Glomerular visceral epithelial cell (primary cell): ENCODE measurements at regions not wholly inside any gene's neighbourhood (a gene's known extent, or its start where the extent isn't known, plus 50 kb on each side); places are given as distances from the start of the nearest gene placed in this dataset.

ENCODE experiments used
- DNase-seq: peaks from one replicate; pipeline ENCODE4 v3.0.0-alpha.2; 2016; ENCODE audit errors: extremely low spot score

DNA sequence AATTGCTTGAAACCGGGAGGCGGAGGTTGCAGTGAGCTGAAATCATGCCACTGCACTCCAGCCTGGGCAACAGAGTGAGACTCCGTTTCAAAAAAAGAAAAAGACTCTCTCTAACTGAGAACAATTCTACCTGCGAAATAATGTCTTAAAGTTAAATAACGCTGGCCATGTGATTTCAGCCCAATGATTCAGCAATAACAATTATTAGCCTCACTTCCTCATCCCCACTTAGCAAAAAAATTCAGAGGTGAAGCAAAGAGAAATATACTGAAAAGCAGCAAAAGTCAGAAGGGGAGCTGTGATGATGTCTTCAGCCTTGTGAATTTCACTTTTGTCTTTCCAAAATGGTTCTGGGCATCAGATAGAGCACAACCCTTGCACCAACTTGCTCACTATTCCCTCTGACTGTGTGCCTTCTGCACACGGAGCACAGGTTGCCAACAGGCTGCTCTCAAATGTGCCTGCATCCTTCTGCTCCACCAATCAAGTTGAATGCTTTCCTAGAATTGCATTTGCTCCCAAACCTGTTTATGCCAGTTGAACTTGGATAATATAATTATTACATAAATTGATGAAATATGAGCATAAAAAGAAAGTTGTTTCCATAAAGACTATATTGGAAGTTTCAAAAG lies 79.8 kb upstream of the IPO9 start:
- DNase-seq = no peak

DNA sequence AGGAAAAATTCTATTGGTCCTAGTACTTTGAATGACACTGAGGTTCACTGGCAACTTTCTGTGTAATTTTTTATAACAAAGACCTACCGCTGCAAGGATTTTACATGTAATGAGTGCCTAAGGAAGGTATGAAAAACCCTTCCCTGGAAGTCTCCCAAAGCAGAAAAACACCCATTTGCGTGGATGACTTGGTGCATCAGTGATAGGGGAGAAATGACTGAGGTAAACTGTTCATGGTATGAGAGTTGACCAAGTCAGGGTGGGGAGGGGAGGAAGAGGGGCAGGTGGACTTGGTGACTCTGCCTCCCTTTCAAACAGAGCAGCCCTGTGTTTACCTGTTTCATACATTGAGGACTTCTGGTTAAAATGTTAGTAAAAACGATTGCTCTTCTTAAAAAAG lies 78.8 kb upstream of the IPO9 start:
- DNase-seq = no peak

DNA sequence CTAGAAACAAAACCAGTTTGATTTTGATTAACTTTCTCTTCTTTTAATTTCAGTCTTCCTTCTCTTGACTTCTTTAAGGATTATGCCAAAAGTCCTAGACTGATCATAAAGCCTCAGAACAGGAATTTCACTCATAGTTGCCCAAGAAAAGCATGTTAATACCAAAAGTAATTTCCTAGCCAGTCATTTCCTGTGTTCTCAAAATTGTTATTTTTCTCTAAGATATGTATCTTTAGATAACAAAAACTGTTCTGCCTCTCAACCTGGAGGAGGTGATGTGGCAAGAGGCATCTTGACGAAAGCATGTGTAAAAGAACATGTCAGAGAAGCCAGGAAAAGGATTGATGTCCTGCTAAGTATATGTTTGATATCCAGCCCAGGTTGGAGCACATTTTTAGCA lies 78.0 kb upstream of the IPO9 start:
- DNase-seq = no peak

DNA sequence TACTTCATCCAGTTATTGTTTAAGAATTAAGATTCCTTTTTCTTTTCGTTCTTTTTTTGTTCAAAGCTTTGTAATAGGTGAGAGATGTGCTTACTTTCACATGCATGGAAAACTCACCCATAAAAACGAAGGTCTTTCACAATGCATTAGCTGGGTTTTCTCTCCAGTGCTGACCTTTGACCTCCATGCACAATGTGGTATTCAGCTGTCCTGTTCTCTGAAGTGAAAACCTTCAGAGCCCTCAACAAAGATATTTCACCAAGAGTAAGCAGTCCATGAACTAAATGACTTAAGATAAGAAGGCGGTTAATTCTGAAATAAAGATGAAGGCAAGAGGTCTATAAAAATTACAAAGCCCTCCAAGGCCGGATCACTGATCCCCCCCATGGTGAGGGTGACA lies 77.1 kb upstream of the IPO9 start:
- DNase-seq = peak; percentile 30

DNA sequence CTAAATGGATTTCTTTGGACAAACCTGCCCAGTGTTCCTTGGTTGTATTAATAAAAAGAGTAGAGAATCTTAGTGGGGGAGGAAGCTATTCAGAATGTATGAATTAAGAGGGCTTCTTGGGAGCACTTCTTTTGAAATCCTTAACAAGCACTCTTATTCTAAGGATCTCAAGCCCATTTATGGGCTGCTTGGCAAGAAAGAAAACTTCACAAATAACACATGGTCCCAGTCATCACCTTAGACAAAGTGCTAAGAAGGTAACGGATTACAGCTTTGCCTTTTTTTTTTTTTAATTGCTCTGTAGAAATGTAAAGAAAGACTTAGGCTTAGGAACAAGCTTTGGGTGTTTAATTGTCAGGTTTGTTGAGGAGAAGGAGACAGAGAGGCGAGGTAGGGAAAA lies 76.6 kb upstream of the IPO9 start:
- DNase-seq = no peak

DNA sequence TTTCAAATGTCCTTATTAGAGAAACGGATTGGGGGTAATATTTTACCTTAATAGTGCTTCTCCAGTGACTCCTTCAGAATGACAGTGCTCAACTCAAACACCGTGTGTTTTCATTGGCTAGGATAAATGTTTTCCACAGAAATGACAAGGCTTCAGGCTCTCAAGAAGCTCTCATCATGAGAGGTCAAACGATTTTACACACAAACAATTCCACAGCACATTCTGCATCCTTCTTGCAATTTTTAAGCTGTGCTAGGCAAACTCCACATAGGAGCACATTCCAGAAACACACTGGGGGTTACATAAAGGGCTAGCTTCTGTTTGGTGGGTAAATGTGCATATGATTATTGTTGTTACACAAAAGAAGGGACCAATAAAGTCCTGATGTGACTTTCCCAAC lies 75.5 kb upstream of the IPO9 start:
- no peak for DNase-seq

DNA sequence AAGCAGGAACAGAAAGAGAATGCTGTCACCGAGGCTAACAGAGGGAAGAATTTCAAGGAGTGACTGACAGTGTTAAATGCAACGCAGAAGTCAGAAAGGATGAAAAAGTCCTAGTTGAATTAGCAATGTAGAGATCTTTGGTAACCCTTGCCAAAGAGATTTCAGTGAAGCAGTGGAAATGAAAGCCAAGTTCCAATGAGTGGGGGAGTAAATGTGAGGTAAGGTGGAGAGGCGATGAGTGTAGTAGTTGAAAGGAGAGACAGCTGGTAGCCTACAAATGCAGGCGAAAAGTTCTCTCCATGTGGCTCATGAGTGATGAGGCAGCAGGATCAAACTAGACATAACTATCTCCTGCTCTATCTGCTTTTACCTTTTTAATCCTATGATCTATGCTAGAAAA lies 74.6 kb upstream of the IPO9 start:
- DNase-seq = no peak

DNA sequence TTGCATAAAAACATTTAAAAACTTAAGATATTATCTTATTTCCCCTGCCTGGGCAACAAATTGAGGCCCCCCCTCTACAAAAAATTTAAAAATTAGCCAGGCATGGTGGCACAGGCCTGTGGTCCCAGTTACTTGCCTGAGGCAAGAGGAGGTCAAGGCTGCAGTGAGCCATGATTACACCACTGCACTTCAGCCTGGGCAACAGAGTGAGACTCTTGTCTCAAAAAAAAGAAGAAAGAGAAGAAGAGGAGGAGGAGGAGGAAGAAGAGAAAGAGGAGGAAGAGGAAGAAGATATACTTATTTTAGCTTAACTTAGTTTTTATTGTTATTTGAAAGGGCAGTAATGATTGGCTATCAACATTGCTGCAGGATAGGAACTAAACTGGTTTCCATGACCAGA lies 73.8 kb upstream of the IPO9 start:
- DNase-seq = no peak

DNA sequence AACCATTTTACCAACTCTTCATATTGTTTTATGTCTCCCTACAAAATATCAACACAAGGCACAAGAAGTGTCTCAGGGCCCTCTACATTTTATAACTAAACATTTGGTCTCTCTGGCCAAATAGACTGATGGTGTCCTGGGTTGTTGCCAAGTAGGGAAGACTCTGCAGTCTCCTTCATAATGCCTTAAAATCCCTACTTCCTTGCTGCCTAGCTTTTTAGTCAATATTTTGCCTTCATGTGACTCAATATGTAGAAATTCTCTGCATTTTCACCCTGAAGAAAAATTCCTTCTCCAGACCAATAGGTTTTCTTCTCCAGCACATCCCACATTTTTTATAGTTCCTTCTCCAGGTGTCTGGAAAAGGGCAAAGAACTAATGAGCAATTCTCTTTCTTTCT lies 72.6 kb upstream of the IPO9 start:
- peak; percentile 69 for DNase-seq

DNA sequence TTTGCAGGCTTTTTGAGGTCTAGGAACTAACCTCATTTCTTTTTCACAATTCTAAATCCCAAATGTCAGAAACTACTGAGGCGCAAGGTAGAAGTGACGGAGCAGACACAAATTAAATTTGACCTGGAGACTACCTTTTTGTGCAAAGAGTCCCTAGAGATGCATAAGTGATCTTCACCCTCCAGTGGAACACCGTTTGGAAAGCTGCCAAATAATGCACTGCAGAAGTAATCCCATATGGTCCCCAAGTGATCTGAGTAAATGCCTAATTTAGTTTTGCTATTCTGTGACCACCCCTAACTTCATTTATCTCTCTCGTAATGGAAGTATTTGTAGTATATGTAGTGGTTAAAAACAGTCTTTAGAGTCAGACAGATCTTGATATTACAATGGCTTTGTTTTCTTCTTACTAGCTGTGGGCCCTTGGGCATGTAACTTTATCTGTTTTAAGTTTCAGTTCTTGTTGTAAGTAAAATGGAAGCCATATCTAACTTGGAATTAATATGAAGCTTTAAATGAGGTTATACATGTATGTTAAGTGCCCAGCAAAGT lies 70.4 kb upstream of the IPO9 start:
- no peak for DNase-seq

DNA sequence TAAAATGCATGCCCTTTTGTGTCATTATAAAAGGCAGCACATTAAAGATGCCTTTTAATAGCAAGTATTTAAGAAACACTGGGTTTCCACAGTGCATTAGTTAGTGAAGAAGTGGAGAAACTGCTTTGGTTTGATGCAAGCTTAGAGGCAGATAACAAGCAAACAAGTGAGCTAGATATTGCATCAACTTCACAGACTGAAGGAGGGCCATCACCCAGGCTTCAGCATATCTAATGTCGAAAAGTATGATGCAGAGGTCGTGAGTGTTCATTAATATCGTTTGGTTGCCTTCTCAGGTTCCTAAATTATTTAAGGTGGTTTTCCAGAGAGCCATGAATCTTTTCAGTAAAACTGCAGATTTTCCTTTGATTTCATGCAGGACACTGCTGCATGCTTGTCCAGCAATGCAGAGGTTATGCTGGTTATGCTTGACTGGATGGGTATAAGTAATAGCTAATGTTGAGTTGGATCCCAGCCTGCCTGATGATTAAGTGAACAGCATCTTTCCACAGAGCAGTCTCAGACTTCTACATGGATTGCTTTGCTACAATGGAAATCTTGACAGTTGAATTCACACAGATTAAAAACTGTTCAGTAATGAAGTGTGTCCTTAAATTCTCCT lies 69.7 kb upstream of the IPO9 start:
- DNase-seq = peak; percentile 74

DNA sequence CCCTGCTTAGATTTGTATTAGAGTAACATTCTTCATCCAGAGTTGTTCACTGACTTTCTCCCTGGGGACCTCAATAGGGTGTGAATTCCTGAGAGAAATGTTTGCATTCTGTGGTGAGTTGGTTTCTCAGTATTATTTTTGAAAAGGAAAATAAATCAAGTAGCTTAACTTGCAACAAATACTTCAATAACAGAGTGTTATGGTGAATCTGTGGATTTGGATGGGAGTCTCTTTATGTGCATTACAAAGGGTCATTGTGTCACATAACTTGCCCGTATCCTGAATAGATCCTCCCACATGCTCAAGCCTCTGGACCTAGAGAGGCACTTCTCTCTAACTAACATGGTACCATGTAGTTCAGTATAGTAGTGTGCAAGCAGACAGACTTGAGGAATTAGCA lies 68.4 kb upstream of the IPO9 start:
- peak; percentile 34 for DNase-seq

DNA sequence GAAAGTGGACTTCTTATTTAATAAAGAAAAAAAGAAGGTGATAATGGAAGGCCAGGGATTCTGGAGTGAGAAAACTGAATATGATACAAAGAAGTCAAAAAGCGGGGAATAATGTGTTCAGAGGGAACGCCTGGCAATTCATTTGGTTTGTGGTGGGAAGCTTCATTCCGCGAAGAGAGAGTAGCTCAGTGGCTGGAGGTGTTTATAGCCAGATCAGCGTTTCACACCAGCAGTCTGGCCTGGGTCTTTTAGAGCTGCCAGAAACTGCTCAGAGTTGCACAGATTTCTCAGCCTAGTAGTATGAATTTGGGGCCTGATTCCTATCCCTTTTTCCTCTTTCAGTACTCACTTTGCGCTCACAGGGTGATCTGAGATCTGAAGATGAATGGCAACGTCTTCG lies 67.8 kb upstream of the IPO9 start:
- DNase-seq = no peak

DNA sequence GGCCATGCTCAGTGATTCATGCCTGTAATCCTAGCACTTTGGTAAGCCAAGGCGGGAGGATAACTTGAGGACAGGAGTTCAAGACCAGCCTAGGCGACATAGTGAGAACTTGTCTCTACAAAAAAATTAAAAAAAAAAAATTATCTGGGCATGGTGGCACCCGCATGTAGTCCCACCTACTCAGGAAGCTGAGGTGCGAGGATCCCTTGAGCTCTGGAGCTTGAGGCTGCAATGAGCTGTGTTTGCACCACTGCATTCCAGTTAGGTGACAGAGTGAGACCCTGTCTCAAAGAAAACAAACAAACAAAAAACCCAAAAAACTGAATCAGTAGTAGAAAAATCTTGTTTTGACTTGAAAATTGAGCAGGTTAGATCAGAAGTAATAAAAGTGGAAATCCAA lies 67.1 kb upstream of the IPO9 start:
- DNase-seq = no peak

DNA sequence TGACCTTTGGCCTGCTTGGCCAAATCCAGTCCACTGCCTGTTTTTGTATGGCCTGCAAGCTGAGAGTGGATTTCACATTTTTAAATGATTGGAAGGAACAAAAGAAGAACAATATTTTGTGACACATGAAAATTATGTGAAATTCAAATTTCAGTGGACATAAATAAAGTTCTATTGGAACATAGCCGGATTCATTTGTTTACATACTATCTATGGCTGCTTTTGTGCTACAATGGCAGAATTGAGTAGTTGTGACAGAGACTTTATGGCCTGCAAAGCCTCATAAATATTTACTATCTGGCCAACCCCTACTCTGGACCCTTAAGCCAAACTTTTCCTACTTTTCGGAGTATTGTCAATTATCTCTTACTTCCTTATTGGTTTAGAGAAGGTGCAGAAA lies 66.6 kb upstream of the IPO9 start:
- DNase-seq = no peak

DNA sequence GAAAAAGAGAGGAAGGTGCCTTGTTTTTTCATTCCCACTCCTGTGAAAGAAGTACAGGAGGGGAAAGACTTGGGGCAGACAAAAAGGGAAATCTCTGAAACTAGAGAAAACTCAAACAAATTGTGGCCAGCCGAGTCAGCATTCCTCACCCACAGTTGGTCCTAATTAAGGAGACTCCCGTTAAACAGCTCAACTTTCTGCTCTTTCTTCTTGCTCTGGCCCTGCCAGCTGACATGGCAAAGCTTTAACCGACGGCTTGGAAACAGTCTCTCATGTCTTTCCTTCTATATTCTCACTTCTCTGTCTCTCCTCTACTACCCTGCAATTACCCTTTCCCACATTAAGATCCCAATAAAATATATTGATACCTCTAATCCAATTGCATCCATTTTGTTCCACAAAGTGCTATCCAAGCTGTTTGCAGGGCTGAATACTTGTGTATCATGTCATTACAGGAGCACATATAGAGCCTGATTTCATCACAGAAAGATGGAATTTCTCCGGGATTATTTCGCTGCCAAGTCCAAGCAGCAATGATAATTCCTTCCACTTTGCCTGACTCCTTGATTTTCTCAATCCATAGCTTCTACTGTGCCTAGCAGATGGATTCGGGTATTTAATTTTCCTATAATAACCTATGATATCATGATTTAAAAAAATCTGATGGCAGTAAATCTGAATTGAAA lies 65.4 kb upstream of the IPO9 start:
- no peak for DNase-seq

DNA sequence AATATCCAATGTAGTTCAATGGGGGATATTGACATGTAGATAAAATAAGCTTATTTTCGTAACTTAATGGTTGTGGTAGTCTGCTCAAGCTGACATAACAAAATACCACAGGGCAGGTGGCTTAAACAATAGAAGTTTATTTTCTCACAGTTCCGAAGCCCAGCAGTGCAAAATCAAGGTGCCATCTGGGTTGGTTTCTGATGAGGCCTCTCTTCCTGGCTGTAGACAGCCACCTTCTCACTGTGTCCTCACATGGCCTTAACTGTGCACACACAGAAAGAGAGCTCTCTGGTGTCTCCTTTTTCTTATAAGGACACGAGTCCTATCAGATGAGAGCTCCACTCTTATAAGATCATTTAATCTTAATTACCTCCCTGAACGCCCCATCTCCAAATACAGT lies 64.8 kb upstream of the IPO9 start:
- DNase-seq = no peak

DNA sequence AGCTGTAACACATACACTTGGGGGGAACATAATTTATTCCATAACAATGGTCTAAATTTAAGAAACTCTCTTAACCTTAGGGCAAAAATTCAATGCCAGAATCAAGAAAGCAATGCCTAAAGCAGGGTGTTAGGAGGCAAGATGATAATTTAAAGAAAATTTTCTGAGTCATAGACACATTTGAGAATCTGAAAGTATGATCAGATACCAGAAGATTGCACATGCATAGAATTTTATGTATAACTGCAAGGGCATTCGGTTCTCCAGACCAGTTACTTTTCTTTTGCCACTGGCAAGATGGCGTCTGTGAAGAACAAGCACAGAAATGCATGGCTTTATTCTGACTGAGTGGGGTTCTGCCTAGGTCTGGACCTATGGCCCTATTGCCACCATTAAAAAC lies 64.4 kb upstream of the IPO9 start:
- no peak for DNase-seq

DNA sequence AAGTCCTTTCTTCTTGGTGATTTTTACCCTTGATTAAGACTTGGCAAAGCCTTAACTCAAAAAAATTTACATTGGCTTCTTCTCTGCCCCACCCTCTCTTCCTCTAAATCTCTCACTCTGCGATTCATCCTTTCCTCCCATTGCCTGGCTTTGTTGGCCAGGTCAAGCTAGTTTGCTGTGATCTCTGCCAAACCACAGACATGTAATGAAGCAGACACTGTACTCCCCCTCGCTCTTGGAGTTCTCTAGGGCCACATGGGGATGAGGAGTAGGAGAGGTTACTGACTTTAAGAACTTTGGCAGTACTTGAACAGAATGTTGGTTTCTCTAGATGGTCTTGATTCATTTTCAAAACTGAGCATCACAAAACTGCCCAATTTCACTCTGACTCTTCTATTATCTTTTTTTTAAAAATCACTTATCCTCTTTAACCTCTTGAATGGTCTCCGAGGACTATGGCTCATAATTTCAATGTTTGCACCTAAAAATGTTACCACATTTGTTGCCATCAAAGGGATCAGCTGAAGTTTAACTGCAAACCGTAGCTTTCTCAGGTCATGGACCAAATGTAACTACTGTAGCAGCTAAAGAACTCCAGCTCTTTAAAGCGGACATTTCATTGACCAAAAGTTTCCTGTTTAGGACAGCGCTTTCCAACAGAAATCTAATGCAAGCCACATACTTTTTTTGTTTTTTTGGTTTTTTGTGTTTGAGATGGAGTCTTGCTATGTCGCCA lies 62.7 kb upstream of the IPO9 start:
- peak; percentile 78 for DNase-seq

DNA sequence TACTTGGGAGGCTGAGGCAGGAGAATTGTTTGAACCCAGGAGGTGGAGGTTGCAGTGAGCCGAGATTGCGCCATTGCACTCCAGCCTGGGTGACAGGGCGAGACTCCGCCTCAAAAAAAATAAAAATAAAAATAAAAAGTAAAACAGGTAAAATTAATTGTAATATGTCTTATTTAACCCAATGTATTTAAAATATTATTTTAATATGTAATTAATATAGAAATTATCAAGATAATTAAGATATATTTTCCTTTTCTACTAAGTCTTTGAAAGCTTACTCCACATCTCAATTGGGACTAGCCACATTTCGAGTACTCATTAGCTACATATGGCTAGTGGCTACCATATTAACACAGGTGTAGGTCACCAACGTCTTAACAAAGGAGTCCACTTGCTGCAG lies 61.6 kb upstream of the IPO9 start:
- DNase-seq = no peak

DNA sequence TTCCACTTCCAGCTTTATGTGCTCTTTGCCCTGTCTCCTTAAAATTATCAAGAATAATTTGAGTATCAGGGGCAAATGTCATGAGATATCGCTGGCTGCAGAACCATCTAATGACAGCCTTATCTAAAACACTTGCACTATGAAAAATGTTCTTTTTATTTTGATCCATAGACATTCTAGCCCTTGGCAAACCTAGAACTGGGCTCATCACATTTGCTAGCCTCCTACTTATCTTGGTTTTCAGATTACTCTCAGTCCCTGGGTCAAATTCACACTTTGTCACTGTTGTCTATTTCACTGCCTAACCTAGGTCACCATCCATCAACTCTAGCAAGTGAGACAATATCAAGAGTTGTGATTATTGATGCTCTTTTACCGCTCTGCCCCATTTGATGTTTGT lies 59.9 kb upstream of the IPO9 start:
- DNase-seq = no peak

DNA sequence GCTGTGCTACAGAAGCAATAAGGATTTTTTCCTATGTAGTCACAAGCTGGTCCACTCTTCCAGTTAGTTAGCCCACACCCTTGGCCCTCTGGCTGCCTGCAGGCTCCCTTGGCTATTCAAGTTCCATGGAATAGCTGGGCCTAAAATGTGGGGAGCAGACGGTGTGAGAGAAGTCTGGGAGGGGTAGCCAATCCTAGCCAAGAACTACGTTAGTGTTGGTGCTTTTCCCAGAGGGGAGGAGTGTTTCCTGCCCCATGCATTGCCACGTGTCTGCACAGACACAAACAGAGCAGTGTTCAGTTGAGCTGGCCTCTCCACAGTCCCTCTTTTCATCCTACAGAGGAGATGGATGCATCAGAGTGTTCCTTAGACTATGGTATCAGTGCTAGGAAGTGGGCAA lies 59.0 kb upstream of the IPO9 start:
- no peak for DNase-seq

DNA sequence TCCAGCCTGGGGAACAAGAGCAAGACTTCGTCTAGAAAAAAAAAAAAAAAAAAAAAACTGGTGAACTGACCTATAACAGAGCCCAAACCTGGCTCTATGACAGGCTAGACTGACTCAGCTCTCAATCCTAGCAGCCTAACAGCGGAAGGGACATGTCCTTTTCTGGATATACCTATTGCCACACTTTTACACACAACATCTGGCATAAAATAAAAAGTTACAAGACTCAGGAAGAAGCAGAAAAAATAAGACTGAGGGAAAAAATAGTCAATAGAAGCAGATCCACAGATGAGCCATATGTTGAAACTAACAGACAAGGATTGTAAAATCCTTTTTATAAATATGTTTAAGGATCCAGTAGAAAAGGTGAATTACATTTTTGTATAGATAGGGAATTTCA lies 57.5 kb upstream of the IPO9 start:
- no peak for DNase-seq
